ENCODE measurements at regions not wholly inside any gene's neighbourhood (a gene's known extent, or its start where the extent isn't known, plus 50 kb on each side); places are given as distances from the start of the nearest gene placed in this dataset.

GRCh38 chr9:776086-776485, 65.4 kb upstream of the DMRT1 start:
- DNase-seq: no peak

- no peak for DNase-seq
These were observed 63.5 kb upstream of the DMRT1 start for GRCh38 chr9:777978-778377.

DNA sequence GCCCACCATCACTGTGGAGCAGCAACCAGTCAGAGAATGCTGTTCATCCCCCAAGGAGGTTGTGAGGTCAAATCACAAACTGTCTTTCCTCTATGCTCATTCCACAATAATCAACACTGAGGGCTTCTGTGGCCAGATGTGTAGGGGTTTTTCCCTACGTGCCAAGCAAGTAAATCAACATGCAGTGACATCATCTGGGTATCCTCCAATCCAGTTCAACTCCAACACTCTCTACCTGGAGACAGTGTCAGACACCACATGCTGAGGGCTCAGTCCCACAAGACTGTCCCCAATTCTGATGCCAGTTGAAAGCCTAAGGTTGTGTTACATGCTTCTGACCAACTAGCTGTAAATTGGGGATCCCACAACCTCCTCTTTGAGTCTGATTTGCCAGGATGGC, 57.3 kb upstream of the DMRT1 start:
- no peak for DNase-seq

- DNase-seq: no peak
These were observed 56.6 kb upstream of the DMRT1 start for GRCh38 chr9:784916-785315.

GRCh38 chr9:785997-786396, 55.5 kb upstream of the DMRT1 start:
- peak; percentile 15 for DNase-seq

DNA sequence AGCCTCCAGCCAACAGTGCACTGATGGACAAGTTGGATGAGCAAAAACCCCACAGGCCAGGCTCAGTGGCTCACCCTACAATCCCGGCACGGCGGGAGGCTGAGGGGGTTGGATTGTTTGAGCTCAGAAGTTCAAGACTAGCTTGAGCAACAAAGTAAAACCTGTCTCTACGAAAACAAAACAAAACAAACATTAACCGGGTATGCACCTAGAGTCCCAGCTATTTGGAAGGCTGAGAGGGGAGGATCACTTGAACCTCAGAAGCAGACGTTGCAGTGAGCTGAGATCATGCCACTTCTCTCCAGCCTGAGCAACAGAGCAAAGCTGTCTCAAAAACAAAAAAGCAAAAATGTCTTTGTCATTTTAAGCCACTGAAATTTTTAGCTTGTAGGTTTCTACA, 55.1 kb upstream of the DMRT1 start:
- no peak for DNase-seq

- no peak for DNase-seq
These were observed 52.7 kb upstream of the DMRT1 start for GRCh38 chr9:788777-789176.

Data from activated CD4-positive, alpha-beta T cell treated with anti-CD3 and anti-CD28 coated beads, Interleukin-2, Interleukin-6, amounts not matched to agents 100 ng/mL and 50 ng/mL, durations not matched to agents 16 hours and 8 hours (primary cell).